Fibroblast of pulmonary artery (primary cell): ENCODE measurements at regions not wholly inside any gene's neighbourhood (a gene's known extent, or its start where the extent isn't known, plus 50 kb on each side); places are given as distances from the start of the nearest gene placed in this dataset.
A peak's percentile ranks its signal among the peaks of the same experiment; 100 is the strongest.

ENCODE experiments used
- DNase-seq: peaks from one replicate; pipeline ENCODE4 v3.0.0-alpha.2; 2010; ENCODE audit warnings: low read depth
- H3K4me3 ChIP-seq: replicated peaks from 2 replicates; pipeline ENCODE4 v1.5.1; 2011; ENCODE audit warnings: low read depth, mild to moderate bottlenecking, control low read depth, low read length, moderate library complexity
- TF ChIP-seq, protein P1 (sequence below): IDR thresholded peaks from 2 replicates; pipeline ENCODE4 v1.5.1; 2011; ENCODE audit warnings: mild to moderate bottlenecking, control low read depth, low read length, inconsistent platforms; ENCODE audit errors: missing control alignments

GRCh38 chr4:20544645-20545044 lies 155.6 kb upstream of the PACRGL start:
- TF ChIP-seq, protein P1, sequence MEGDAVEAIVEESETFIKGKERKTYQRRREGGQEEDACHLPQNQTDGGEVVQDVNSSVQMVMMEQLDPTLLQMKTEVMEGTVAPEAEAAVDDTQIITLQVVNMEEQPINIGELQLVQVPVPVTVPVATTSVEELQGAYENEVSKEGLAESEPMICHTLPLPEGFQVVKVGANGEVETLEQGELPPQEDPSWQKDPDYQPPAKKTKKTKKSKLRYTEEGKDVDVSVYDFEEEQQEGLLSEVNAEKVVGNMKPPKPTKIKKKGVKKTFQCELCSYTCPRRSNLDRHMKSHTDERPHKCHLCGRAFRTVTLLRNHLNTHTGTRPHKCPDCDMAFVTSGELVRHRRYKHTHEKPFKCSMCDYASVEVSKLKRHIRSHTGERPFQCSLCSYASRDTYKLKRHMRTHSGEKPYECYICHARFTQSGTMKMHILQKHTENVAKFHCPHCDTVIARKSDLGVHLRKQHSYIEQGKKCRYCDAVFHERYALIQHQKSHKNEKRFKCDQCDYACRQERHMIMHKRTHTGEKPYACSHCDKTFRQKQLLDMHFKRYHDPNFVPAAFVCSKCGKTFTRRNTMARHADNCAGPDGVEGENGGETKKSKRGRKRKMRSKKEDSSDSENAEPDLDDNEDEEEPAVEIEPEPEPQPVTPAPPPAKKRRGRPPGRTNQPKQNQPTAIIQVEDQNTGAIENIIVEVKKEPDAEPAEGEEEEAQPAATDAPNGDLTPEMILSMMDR = peak; percentile 64
- H3K4me3 ChIP-seq = no peak overlapping the region
- DNase-seq = peak; percentile 77

GRCh38 chr4:20552004-20552403 lies 148.3 kb upstream of the PACRGL start:
- no peak for DNase-seq
- TF ChIP-seq, protein P1 = no peak
- H3K4me3 ChIP-seq = no peak overlapping the region

GRCh38 chr4:20554134-20554533 lies 146.1 kb upstream of the PACRGL start:
- no peak overlapping the region for H3K4me3 ChIP-seq
- TF ChIP-seq, protein P1 = no peak
- no peak for DNase-seq

- TF ChIP-seq, protein P1 = no peak
Measured at GRCh38 chr4:20565075-20565721, 135.1 kb upstream of the PACRGL start.

DNA sequence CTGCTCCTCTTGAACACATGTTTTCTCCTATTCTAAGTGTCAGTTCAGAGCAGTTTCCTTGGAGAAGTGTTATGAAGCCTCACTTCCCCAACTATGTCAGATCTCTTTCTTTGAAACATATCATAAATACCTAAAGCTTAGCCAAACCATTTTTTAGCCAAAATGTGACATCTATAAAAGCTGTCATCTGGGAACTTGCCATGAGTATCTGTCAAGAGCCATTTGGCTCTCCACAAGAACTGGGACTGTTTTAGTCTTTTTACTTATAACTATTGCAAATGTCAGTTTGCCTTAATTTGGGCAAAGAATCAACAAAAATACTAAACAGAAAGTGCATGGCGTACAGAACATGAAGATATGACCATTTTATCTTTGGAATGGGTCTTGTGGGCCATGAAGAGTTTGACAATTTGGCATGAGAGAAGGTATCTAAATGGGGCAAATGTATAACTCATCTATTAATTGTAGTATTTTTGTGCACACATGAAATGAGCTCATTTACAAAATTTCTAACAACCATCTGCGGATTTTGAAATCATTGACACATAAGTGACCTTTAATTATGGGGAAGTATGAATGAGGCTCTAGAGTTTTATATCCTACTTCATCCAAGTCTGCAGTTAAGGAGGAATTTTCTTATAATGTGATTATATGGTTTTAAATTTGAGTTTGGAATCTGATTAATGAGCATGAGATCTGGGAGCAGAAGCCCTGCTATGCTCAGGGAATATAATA lies 129.1 kb upstream of the PACRGL start:
- DNase-seq = no peak
- TF ChIP-seq, protein P1 = no peak
- H3K4me3 ChIP-seq = no peak overlapping the region

More at GRCh38 chr4:20565075-20565721, 135.1 kb upstream of the PACRGL start:
- H3K4me3 ChIP-seq = no peak overlapping the region
- DNase-seq = peak; percentile 79

- DNase-seq = no peak
- no peak overlapping the region for H3K4me3 ChIP-seq
- TF ChIP-seq, protein P1 = no peak
Measured at GRCh38 chr4:20572976-20573375, 127.3 kb upstream of the PACRGL start.
